GM23338 (cell line): ENCODE measurements at regions not wholly inside any gene's neighbourhood (a gene's known extent, or its start where the extent isn't known, plus 50 kb on each side); places are given as distances from the start of the nearest gene placed in this dataset.

ENCODE experiments used
- ATAC-seq: fragments of 200-7000 bp; cut with Tn5 transposase; 3 replicates; pipeline ENCODE4 v1.9.1; 2020
- DNase-seq: peaks from one replicate; pipeline ENCODE4 v3.0.0-alpha.2; 2015; ENCODE audit warnings: low spot score
- H2AFZ ChIP-seq: fragments of 200-600 bp; sonication (generic); 2 replicates; pipeline ENCODE4 v1.8.0; 2016; ENCODE audit warnings: antibody characterized with exemption, mild to moderate bottlenecking, moderate library complexity
- H3F3A ChIP-seq: fragments of 200-600 bp; sonication (generic); replicated peaks from 2 replicates; pipeline ENCODE4 v1.8.0; 2017; ENCODE audit warnings: antibody characterized with exemption, mixed run types, low read depth
- H3K27ac ChIP-seq: fragments of 200-600 bp; sonication (generic); 2 replicates; pipeline ENCODE4 v1.6.1; 2016; ENCODE audit warnings: low read depth
- H3K27me3 ChIP-seq: fragments of 200-600 bp; sonication (generic); 2 replicates; pipeline ENCODE4 v1.8.0; 2016; ENCODE audit warnings: mild to moderate bottlenecking, mixed run types, moderate library complexity; ENCODE audit not compliant: insufficient read depth
- H3K36me3 ChIP-seq: fragments of 200-600 bp; sonication (generic); 2 replicates; pipeline ENCODE4 v1.8.0; 2016; ENCODE audit warnings: mild to moderate bottlenecking; ENCODE audit not compliant: insufficient read depth
- H3K4me1 ChIP-seq: fragments of 200-600 bp; sonication (generic); 2 replicates; pipeline ENCODE4 v1.8.0; 2016; ENCODE audit warnings: mild to moderate bottlenecking, moderate library complexity; ENCODE audit not compliant: insufficient read depth
- H3K4me2 ChIP-seq: fragments of 200-600 bp; sonication (generic); 2 replicates; pipeline ENCODE4 v1.7.1; 2017; ENCODE audit warnings: mixed run types
- H3K4me3 ChIP-seq: fragments of 200-600 bp; sonication (generic); 2 replicates; pipeline ENCODE4 v1.6.1; 2016; ENCODE audit warnings: mixed run types
- H3K79me2 ChIP-seq: fragments of 200-600 bp; sonication (generic); replicated peaks from 2 replicates; pipeline ENCODE4 v1.8.0; 2017; ENCODE audit warnings: mild to moderate bottlenecking; ENCODE audit not compliant: insufficient read depth
- H3K9me2 ChIP-seq: fragments of 200-600 bp; sonication (generic); 2 replicates; pipeline ENCODE4 v1.8.0; 2017; ENCODE audit not compliant: insufficient read depth
- H4K20me1 ChIP-seq: fragments of 200-600 bp; sonication (generic); replicated peaks from 2 replicates; pipeline ENCODE4 v1.8.0; 2017; ENCODE audit warnings: mild to moderate bottlenecking; ENCODE audit not compliant: insufficient read depth
- H3K27ac Mint-ChIP-seq: 2 replicates; pipeline ENCODE4 v1.8.0; 2020; ENCODE audit warnings: inconsistent platforms, mild to moderate bottlenecking, moderate library complexity, mixed read lengths
- H3K27me3 Mint-ChIP-seq: 3 replicates; pipeline ENCODE4 v1.8.0; 2022; ENCODE audit warnings: low read depth, mild to moderate bottlenecking, moderate library complexity, mixed read lengths, inconsistent platforms; ENCODE audit not compliant: insufficient read depth, poor library complexity
- H3K36me3 Mint-ChIP-seq: 3 replicates; pipeline ENCODE4 v1.8.0; 2021; ENCODE audit warnings: low read depth, mild to moderate bottlenecking, inconsistent platforms, moderate library complexity, mixed read lengths
- H3K4me1 Mint-ChIP-seq: 3 replicates; pipeline ENCODE4 v1.8.0; 2020; ENCODE audit warnings: mild to moderate bottlenecking, inconsistent platforms, mixed read lengths
- H3K4me3 Mint-ChIP-seq: 3 replicates; pipeline ENCODE4 v1.8.0; 2021; ENCODE audit warnings: moderate library complexity, mild to moderate bottlenecking, inconsistent platforms, mixed read lengths
- H3K9me3 Mint-ChIP-seq: 3 replicates; pipeline ENCODE4 v1.8.0; 2020; ENCODE audit warnings: moderate library complexity, mild to moderate bottlenecking, inconsistent platforms, mixed read lengths
- ETS1 ChIP-seq: IDR thresholded peaks from 2 replicates; pipeline ENCODE4 v1.6.1; 2016; ENCODE audit warnings: antibody characterized with exemption
- EZH2 ChIP-seq: fragments of 200-600 bp; sonication (generic); IDR thresholded peaks from one replicate; pipeline ENCODE4 v1.8.0; 2017; ENCODE audit warnings: antibody characterized with exemption, mild to moderate bottlenecking, low read depth; ENCODE audit not compliant: unreplicated experiment
- EZH2phosphoT487 ChIP-seq: fragments of 200-600 bp; sonication (generic); IDR thresholded peaks from one replicate; pipeline ENCODE4 v1.8.1; 2018; ENCODE audit warnings: antibody characterized with exemption; ENCODE audit not compliant: unreplicated experiment
- JUNB ChIP-seq: IDR thresholded peaks from one replicate; pipeline ENCODE4 v1.6.1; 2016; ENCODE audit warnings: antibody characterized with exemption; ENCODE audit not compliant: unreplicated experiment
- NANOG ChIP-seq: IDR thresholded peaks from 2 replicates; pipeline ENCODE4 v1.6.1; 2016; ENCODE audit warnings: antibody characterized with exemption, borderline replicate concordance
- POLR2AphosphoS5 ChIP-seq: IDR thresholded peaks from 2 replicates; pipeline ENCODE4 v1.6.1; 2016; ENCODE audit warnings: antibody characterized with exemption, low read depth
- ZNF114 ChIP-seq: fragments of 250-450 bp; sonication (Bioruptor Pico); IDR thresholded peaks from 2 replicates; pipeline ENCODE4 v1.5.0; 2020; ENCODE audit warnings: mild to moderate bottlenecking, moderate library complexity
- ZNF462 ChIP-seq: fragments of 250-450 bp; sonication (Bioruptor Pico); IDR thresholded peaks from 2 replicates; pipeline ENCODE4 v1.5.0; 2020; ENCODE audit warnings: mild to moderate bottlenecking, moderate library complexity

- TF ChIP-seq ZNF462 (CRISPR knock-in tag) (no peak), POLR2AphosphoS5 (no peak), EZH2phosphoT487 (no peak), NANOG (no peak), ETS1 (no peak), ZNF114 (CRISPR knock-in tag) (no peak)
Measured at GRCh38 chr16:26623442-26623841, 443.3 kb upstream of the C16orf82 start (continued).

GRCh38 chr16:26627958-26628357 is 438.8 kb upstream of the C16orf82 start:
- peaks cover 45% of the 10 kb centered on the region for H3K36me3 Mint-ChIP-seq
- no peaks in the 10 kb centered on the region for H4K20me1 ChIP-seq
- H3K4me1 ChIP-seq = no peaks in the 10 kb centered on the region
- TF ChIP-seq POLR2AphosphoS5 (no peak), JUNB (no peak), NANOG (no peak), ZNF114 (CRISPR knock-in tag) (no peak), ZNF462 (CRISPR knock-in tag) (no peak), EZH2 (no peak)
- ATAC-seq = no peak
- H3K27me3 ChIP-seq = no peaks in the 10 kb centered on the region
- H3K4me1 Mint-ChIP-seq = peaks cover 4% of the 10 kb centered on the region; the same call in 2 of the 3 replicates
- no peaks in the 10 kb centered on the region for H3K9me2 ChIP-seq
- H3K27ac Mint-ChIP-seq = no peak overlapping the region
- DNase-seq = no peak
- no peaks in the 10 kb centered on the region for H3F3A ChIP-seq
- no peak overlapping the region for H3K27ac ChIP-seq
- no peak overlapping the region for H3K4me3 Mint-ChIP-seq
- H3K36me3 ChIP-seq = peaks cover 5% of the 10 kb centered on the region; the same call in 1 of the 2 replicates
- H2AFZ ChIP-seq = no peak overlapping the region
- no peak overlapping the region for H3K4me2 ChIP-seq
- peaks cover 6% of the 10 kb centered on the region for H3K27me3 Mint-ChIP-seq
- no peak overlapping the region for H3K4me3 ChIP-seq
- H3K9me3 Mint-ChIP-seq = peaks cover 90% of the 10 kb centered on the region
- H3K79me2 ChIP-seq = no peaks in the 10 kb centered on the region
